ENCODE measurements at regions not wholly inside any gene's neighbourhood (a gene's known extent, or its start where the extent isn't known, plus 50 kb on each side); places are given as distances from the start of the nearest gene placed in this dataset.

DNA sequence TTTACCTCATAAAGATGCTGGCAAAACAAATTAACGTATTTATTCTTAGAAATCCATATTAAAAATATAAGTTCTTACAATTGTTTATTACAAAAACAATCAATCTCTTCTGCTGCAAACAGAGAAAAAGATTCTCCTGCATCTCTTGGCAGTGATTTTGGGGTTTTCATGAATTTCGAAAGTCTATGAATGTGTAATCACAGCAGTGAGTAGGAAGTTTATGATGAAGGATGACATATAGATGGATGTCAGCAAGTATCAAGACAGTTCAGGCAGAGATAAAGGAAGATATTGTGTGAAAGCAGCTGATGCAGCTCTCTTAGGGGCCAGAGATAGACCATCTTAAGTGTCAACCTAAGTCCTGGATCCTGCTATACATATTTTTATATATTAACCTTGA lies 196.9 kb upstream of the BANK1 start:
- TF ChIP-seq EP300 (IDR thresholded peaks at IDR 0.05) (no peak), POLR2A (IDR thresholded peaks at IDR 0.05) (no peak)
- TF ChIP-seq, protein P1, sequence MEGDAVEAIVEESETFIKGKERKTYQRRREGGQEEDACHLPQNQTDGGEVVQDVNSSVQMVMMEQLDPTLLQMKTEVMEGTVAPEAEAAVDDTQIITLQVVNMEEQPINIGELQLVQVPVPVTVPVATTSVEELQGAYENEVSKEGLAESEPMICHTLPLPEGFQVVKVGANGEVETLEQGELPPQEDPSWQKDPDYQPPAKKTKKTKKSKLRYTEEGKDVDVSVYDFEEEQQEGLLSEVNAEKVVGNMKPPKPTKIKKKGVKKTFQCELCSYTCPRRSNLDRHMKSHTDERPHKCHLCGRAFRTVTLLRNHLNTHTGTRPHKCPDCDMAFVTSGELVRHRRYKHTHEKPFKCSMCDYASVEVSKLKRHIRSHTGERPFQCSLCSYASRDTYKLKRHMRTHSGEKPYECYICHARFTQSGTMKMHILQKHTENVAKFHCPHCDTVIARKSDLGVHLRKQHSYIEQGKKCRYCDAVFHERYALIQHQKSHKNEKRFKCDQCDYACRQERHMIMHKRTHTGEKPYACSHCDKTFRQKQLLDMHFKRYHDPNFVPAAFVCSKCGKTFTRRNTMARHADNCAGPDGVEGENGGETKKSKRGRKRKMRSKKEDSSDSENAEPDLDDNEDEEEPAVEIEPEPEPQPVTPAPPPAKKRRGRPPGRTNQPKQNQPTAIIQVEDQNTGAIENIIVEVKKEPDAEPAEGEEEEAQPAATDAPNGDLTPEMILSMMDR (IDR thresholded peaks at IDR 0.05) = no peak

Measured in tibial nerve (tissue), 4 donors.